Putamen (tissue), 1 donor: ENCODE measurements at regions not wholly inside any gene's neighbourhood (a gene's known extent, or its start where the extent isn't known, plus 50 kb on each side); places are given as distances from the start of the nearest gene placed in this dataset.
"Not testable (repeated sequence)": the region's sequence is repeated elsewhere in the genome, so short reads cannot be mapped to it uniquely, and the experiment has no call there.

Experiments used
- DNase-seq: peaks from one replicate; pipeline ENCODE4 v3.0.0-alpha.2; 2016; ENCODE audit warnings: low spot score

GRCh38 chr11:3583476-3583875 lies 58.3 kb downstream of the ART5 start:
- not testable (repeated sequence) for DNase-seq

GRCh38 chr11:3581389-3581725 lies 60.4 kb downstream of the ART5 start:
- DNase-seq: not testable (repeated sequence)

GRCh38 chr11:3580487-3581388 lies 61.1 kb downstream of the ART5 start:
- not testable (repeated sequence) for DNase-seq

GRCh38 chr11:3579600-3580459 lies 62.0 kb downstream of the ART5 start:
- not testable (repeated sequence) for DNase-seq

- not testable (repeated sequence) for DNase-seq
These were observed 65.7 kb downstream of the ART5 start for GRCh38 chr11:3576066-3576604.

- DNase-seq: not testable (repeated sequence)
These were observed 68.7 kb downstream of the ART5 start for GRCh38 chr11:3572976-3573647.

GRCh38 chr11:3571752-3572151 lies 70.0 kb downstream of the ART5 start:
- DNase-seq: not testable (repeated sequence)

GRCh38 chr11:3565838-3566237 lies 76.0 kb downstream of the ART5 start:
- DNase-seq: not testable (repeated sequence)

- DNase-seq: not testable (repeated sequence)
These were observed 77.4 kb downstream of the ART5 start for GRCh38 chr11:3564383-3564782.

GRCh38 chr11:3554621-3555020 lies 87.2 kb downstream of the ART5 start:
- DNase-seq: not testable (repeated sequence)

- not testable (repeated sequence) for DNase-seq
These were observed 96.8 kb downstream of the ART5 start for GRCh38 chr11:3544990-3545389.

- not testable (repeated sequence) for DNase-seq
These were observed 103.6 kb downstream of the ART5 start for GRCh38 chr11:3538220-3538619.

- DNase-seq: not testable (repeated sequence)
These were observed 104.5 kb downstream of the ART5 start for GRCh38 chr11:3537254-3537653.

GRCh38 chr11:3532958-3533357 lies 108.8 kb downstream of the ART5 start:
- DNase-seq: not testable (repeated sequence)

GRCh38 chr11:3531280-3531679 lies 110.5 kb downstream of the ART5 start:
- not testable (repeated sequence) for DNase-seq

- DNase-seq: not testable (repeated sequence)
These were observed 118.2 kb downstream of the ART5 start for GRCh38 chr11:3523567-3523966.

GRCh38 chr11:3520905-3521304 lies 120.9 kb downstream of the ART5 start:
- DNase-seq: not testable (repeated sequence)

- not testable (repeated sequence) for DNase-seq
These were observed 122.0 kb downstream of the ART5 start for GRCh38 chr11:3519841-3520240.

- not testable (repeated sequence) for DNase-seq
These were observed 124.7 kb downstream of the ART5 start for GRCh38 chr11:3516934-3517567.

- DNase-seq: not testable (repeated sequence)
These were observed 125.4 kb downstream of the ART5 start for GRCh38 chr11:3516345-3516933.
